ENCODE measurements at regions not wholly inside any gene's neighbourhood (a gene's known extent, or its start where the extent isn't known, plus 50 kb on each side); places are given as distances from the start of the nearest gene placed in this dataset.

- TF ChIP-seq CTCF (IDR thresholded peaks at IDR 0.05; ENCODE audit: low read length): no peak
- no peak for TF ChIP-seq EZH2 (IDR thresholded peaks at IDR 0.05; ENCODE audit: borderline replicate concordance, low read length)
These were observed 61.7 kb upstream of the LIFR start for GRCh38 chr5:38618154-38618553.

Measured in OCI-LY1 (cell line).